ENCODE measurements at regions not wholly inside any gene's neighbourhood (a gene's known extent, or its start where the extent isn't known, plus 50 kb on each side); places are given as distances from the start of the nearest gene placed in this dataset.

DNA sequence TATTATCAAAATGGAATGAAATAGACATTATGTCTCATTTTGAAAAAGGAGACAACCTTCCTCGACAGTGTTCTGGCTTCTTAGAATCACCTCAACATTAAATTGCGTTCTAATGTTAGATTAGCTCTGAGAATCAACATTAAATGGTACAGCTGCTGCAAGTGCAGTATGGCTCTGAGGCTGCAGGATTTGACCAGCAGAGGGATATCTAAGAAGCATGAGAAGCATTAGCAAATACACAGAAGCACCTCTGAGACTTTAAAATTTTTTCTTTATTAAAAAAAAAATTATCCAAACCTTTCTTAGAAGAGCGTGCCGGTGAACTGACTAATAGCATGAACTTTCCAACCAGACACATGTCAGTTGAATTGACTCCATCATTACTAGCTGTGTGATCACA, 253.4 kb upstream of the LRIG3 start:
- TF ChIP-seq YY1 (IDR thresholded peaks at IDR 0.05; ENCODE audit: insufficient read depth, insufficient read length), result no peak
- no peak for TF ChIP-seq SUZ12 (IDR thresholded peaks at IDR 0.05; ENCODE audit: extremely low read depth, insufficient read depth, insufficient read length)

Data from NT2/D1 (cell line).